ENCODE measurements at regions not wholly inside any gene's neighbourhood (a gene's known extent, or its start where the extent isn't known, plus 50 kb on each side); places are given as distances from the start of the nearest gene placed in this dataset.

GRCh38 chr12:75865315-75865714 is 166.3 kb downstream of the PHLDA1 start:
- DNase-seq (ENCODE audit: low spot score) (no peak), ATAC-seq (no peak)
- H3K36me3 Mint-ChIP-seq = no peaks in the 10 kb centered on the region
- H3K4me3 Mint-ChIP-seq = no peak overlapping the region
- POLR2A ChIA-PET = no interaction called here
- CTCF ChIA-PET = no interaction called here
- H3K27ac Mint-ChIP-seq = no peak overlapping the region
- peaks cover 9% of the 10 kb centered on the region for H3K9me3 Mint-ChIP-seq
- no peaks in the 10 kb centered on the region; the same call in 1 of the 2 replicates for H3K27me3 Mint-ChIP-seq (ENCODE audit: low read depth)
- no peak for TF ChIP-seq FOXJ3 (CRISPR knock-in tag; IDR thresholded peaks at IDR 0.05; ENCODE audit: borderline replicate concordance)
- no peak for TF ChIP-seq PREB (CRISPR knock-in tag; IDR thresholded peaks at IDR 0.05; ENCODE audit: borderline replicate concordance)
- TF ChIP-seq ATF2 (CRISPR knock-in tag; IDR thresholded peaks at IDR 0.05; ENCODE audit: borderline replicate concordance, low read depth) = no peak
- no peak for TF ChIP-seq CTCF (IDR thresholded peaks at IDR 0.05)
- no peak for TF ChIP-seq GTF2I (CRISPR knock-in tag; conservative IDR thresholded peaks at IDR 0.05)
- no peak for TF ChIP-seq MXD4 (CRISPR knock-in tag; IDR thresholded peaks at IDR 0.05; ENCODE audit: borderline replicate concordance)
- no peak for TF ChIP-seq IRF1 (CRISPR knock-in tag; IDR thresholded peaks at IDR 0.05)
- no peak for TF ChIP-seq ZNF317 (CRISPR knock-in tag; IDR thresholded peaks at IDR 0.05; ENCODE audit: borderline replicate concordance, low read depth)
- no peak for TF ChIP-seq ZNF416 (CRISPR knock-in tag; IDR thresholded peaks at IDR 0.05)
- H3K4me1 Mint-ChIP-seq = no peaks in the 10 kb centered on the region

- ChIA-PET POLR2A (no interaction called here), CTCF (interaction anchor here (0.5 kb wide), 1 partner anchor 591 kb away, joined by 3 read pairs; no protein-coding TSS in a partner anchor)
- H3K4me1 Mint-ChIP-seq = no peaks in the 10 kb centered on the region
- DNase-seq (ENCODE audit: low spot score) (no peak), ATAC-seq (no peak)
- H3K36me3 Mint-ChIP-seq = no peaks in the 10 kb centered on the region
- H3K4me3 Mint-ChIP-seq = no peak overlapping the region
- H3K27me3 Mint-ChIP-seq (ENCODE audit: low read depth) = no peaks in the 10 kb centered on the region; the same call in 1 of the 2 replicates
- no peak overlapping the region for H3K27ac Mint-ChIP-seq
- H3K9me3 Mint-ChIP-seq = peaks cover 9% of the 10 kb centered on the region
- TF ChIP-seq CREB1 (CRISPR knock-in tag; IDR thresholded peaks at IDR 0.05) (no peak), TEAD4 (CRISPR knock-in tag; IDR thresholded peaks at IDR 0.05) (no peak), ARID4B (CRISPR knock-in tag; IDR thresholded peaks at IDR 0.05; ENCODE audit: borderline replicate concordance) (no peak), EMX1 (CRISPR knock-in tag; IDR thresholded peaks at IDR 0.05) (no peak), JUN (CRISPR knock-in tag; IDR thresholded peaks at IDR 0.05) (no peak), ZBTB21 (CRISPR knock-in tag; IDR thresholded peaks at IDR 0.05; ENCODE audit: borderline replicate concordance) (no peak), ZNF232 (CRISPR knock-in tag; IDR thresholded peaks at IDR 0.05) (no peak), ZNF219 (CRISPR knock-in tag; IDR thresholded peaks at IDR 0.05; ENCODE audit: borderline replicate concordance) (no peak), ESRRA (CRISPR knock-in tag; IDR thresholded peaks at IDR 0.05; ENCODE audit: borderline replicate concordance) (no peak), AFF4 (CRISPR knock-in tag; IDR thresholded peaks at IDR 0.05; ENCODE audit: borderline replicate concordance) (no peak), FOXJ3 (CRISPR knock-in tag; IDR thresholded peaks at IDR 0.05; ENCODE audit: borderline replicate concordance) (no peak), ZNF416 (CRISPR knock-in tag; IDR thresholded peaks at IDR 0.05) (no peak), E2F4 (CRISPR knock-in tag; IDR thresholded peaks at IDR 0.05; ENCODE audit: borderline replicate concordance, low read depth) (no peak)
Observed at GRCh38 chr12:75864161-75864560, 167.4 kb downstream of the PHLDA1 start.

Measured in WTC11 (cell line).